NCI-H2171 (cell line): ENCODE measurements at regions not wholly inside any gene's neighbourhood (a gene's known extent, or its start where the extent isn't known, plus 50 kb on each side); places are given as distances from the start of the nearest gene placed in this dataset.
A peak's percentile ranks its signal among the peaks of the same experiment; 100 is the strongest.

Source experiments
- DNase-seq: peaks from one replicate; lab custom pipeline; 2025; lab: John Stamatoyannopoulos, UW

DNA sequence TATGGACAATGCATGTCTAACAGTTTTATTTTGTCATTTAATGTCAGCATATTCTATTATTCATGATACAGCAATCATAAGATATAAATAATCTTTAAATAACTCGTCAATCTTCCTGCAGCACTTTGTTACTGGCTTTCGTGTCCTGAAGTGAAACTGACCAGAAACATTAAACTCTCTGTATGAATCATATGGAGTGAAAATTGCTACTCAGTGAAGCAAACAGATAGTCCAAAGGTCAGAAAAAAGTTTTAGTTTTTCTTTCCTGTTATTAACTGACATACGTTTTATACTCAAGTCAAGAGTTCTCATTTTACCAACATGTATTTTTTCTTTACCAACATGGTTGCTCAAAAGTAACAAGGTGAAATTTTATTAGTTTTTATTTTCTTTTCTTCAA is 106.8 kb upstream of the GALNT5 start:
- DNase-seq: no peak

DNA sequence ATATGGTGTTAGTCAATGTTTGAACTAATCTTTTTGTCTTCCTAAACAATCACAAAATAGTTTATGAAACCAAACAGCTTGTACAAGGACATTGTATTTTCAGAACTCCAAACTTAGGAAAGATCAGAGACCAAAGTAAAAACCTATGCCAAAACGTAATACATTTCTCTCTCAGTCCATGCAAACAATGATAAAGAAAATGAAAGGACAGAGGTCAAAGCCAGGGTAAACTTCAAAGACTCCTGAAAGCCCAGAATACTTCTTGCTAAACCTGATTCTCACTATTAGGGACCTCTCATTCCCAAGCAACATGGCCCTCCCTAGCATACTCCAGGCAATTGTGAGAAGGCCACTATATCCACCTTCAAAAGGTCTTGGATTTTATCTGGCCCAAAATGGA is 105.1 kb upstream of the GALNT5 start:
- DNase-seq: no peak

DNA sequence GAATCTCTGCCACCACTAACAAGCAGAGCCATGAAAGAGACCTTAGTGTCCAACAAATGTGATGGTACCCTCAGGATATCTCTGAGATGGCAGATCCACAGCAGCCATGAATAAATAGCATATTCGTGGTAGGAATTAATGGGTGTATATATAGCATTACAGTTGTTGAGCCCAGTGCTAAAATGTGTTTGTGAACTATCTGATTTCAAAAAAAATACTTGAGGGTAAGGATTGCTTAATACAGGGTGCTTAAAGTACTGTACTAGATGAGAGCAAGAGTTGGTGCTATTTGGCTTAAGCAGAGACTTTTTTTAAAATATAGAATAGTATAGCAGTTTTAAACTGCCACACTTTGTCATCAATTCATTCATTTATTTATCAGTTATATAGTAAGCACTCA is 101.5 kb upstream of the GALNT5 start:
- DNase-seq: no peak

DNA sequence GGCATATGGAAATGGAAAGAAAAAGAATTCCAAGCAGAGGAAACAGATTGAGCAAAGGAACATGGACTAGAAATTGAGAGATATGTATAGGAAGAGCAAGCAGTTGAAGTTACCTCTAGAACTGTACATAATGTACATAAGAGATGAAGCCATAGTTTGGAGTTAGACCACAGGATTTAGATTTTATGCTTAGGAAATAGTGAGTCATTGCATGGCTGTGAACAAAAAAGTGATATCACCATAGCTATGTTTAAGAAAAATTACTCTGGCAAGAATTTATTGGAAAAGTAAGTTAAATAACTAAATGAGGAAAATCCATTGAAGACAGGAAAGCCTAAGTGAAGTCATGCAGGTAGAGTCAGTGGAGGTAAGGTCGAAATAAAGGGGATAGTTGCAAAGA is 99.4 kb upstream of the GALNT5 start:
- no peak for DNase-seq

DNA sequence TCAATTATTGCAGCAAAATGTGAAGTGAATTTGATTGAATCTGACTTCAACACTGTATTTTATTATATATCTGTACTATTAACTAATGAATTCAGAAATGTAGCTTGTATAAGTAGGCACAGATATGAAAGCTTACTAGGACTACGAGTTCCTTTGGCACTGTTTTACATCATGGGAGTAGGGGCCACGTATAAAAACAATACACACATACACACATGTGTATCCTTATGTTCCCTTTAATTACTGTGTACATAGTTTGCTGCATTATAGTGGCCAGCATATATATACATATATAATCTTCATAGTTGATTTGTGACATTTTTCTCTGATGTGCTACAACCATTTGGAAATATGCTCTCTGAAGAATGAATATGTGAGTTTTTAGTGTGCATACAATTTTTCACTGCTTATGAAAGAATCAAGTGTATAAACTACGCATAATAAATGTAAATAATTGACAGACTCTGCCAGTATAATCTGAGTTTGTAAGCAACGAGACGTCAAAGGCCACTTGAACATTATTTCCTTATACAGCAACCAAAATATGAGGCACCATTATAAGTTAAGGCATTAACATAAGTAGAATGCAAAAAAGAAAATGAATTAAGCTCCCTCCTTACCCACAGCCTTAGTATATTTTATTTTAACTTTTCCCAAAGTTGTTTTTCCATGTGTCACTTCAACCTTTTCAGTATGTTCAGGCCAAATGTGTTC is 98.1 kb upstream of the GALNT5 start:
- DNase-seq: no peak

DNA sequence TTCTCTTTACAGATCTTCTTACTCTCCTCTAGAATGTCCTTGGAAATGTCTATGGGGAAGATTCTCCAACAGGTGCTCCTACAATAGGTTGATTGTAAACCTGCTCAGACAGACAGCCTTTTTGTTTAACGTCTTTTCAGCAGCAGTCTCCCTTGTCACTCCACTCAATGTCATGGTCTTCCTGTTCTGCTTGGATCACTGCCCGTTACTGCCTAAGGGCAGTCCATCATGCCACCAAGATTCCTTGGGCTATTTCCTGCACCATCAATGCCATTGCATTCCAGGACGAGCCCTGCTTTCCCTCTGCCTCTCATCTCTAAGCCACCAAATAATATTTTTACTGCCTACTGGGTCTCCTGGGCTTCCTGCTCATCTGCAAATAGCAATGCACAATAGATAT is 97.4 kb upstream of the GALNT5 start:
- DNase-seq: no peak

DNA sequence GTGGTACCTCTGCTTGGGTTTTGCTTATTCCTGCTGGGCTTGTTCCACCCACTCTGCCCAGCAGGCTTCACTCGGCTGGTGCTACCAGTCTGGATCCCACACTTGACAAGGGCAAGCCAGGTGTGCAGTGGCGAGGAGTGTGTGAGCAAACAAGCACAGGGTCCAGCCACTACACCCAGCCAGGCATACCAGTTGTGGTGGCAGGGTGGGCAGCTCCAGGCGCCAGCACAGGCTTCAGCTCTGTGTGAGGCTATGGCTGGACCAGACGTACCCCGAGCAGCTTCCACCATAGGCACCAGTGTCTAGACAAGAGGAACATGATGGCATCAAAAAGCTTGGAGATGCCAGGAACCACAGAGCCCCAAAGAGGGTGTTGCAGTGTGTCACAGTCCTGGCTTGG is 93.1 kb upstream of the GALNT5 start:
- no peak for DNase-seq

DNA sequence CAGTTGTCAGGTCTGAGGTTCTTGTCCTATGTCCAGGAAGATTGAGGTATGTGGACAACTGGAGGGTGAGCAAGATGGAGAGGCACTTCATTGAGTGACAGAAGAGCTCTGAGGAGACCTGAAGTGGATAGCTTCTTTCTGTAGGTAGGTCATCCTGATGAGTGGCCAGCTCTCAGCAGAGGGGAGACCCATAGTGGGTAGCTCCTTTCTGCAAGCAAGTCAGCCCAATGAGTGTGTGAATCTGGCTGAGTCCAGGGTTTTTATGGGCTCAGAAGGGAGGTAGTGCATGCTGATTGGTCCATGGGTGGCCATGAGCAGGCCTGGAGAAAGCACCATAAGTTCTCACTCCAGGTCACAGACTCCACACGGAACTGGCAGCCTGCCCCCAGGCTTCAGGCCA is 92.6 kb upstream of the GALNT5 start:
- no peak for DNase-seq

DNA sequence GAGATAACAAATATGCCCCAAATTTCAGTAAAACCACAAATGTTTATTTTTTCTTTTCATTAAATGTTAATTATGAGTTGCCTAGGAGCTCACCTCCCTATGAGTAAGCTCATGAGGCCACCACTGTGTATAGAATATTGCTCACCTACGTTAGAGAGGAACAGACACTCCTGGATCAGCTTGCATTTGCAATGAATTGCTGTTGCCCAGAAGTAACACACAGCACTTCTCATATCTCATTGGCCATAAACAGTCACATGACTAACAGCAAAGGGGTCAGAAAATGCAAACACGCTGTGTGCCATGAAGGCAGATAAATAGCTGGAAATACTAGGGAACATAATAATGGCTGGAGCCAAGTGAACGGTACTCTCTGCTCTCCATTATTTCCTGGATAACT is 89.0 kb upstream of the GALNT5 start:
- DNase-seq: no peak

DNA sequence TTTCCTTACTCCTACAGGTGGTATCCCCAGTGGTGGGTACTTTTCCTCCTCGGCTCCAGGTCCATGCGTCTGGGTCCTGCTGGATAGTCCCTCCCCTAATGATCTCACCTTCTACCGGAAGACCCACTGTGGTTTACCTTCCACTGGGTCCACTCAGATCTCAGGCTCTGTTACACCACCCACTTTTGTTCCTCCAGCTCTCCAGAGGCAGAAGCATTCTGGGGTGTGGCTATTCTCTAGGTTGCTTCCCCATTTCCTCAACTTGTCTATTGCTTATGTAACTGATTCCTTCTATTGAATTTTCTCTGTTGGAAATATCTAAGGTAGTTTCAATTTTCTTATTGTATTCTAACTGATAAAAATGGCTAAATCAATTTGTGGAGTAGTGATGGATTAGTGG is 87.6 kb upstream of the GALNT5 start:
- no peak for DNase-seq

DNA sequence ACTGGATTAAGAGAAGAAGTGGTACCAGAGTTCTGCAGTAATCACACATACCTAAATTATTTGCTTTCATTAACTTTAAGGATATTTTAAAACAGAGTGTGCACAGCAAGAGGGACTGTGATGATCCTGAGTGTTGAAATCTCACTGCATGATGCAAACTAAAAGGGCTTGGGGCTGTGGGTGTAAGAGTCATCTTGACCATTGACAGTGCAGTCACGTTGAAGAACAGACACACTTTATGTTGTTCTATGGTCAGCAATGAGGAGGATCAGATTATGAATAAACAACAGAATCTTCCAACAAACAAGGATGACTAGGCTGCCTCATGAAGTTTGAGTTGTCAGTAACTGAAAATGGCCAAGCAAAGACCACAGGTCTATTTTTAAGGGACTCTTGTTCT is 87.2 kb upstream of the GALNT5 start:
- DNase-seq: no peak

DNA sequence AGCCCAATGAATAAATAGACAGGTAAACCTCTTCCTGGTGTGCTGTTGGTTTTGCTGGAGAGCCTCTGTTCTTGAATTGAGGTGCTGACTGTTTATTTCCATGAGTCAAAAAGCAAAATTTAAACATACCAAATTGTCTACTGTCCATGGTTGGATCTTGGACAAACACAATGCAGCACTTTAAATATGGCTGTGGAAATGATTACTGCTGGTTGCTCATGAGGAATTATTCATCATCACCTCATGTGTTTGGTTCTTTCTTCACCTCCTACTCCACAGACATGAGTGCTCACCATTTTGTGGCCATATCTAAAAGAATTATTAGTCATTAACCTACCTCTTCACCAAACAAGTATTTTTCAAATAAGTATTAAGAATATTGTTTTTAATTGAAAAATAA is 85.3 kb upstream of the GALNT5 start:
- no peak for DNase-seq

DNA sequence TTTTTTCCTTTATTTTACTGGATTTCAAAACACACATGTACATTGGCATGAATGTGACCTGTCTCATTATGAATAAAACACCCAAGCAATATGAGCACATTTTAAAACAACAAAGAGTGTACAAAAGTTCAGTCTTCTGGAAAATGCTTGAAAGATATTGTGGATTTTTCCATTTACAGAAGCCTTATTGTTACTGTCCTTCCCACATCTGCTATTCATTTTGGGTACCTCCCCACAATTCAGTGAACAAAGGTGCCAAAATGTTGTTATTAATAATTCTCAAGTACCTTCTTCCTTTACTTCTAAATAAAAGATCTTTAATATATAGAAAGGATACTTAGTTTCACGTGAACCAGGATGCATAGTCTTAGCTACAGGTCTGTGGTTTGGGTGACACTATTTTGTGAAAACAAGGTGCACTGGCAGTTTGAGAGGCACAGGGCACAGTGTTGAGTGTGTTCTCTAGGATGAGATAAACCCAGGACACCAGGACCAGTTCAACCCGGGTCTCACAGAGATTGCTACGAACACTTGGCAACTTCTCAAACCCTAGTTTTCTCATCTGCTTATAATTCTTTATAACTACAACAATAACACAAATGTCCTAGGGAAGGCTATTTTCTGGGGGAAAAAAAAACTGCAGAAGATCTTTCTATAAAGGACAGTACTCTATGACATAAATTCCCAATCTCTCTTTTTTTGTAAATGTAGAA is 84.5 kb upstream of the GALNT5 start:
- no peak for DNase-seq

DNA sequence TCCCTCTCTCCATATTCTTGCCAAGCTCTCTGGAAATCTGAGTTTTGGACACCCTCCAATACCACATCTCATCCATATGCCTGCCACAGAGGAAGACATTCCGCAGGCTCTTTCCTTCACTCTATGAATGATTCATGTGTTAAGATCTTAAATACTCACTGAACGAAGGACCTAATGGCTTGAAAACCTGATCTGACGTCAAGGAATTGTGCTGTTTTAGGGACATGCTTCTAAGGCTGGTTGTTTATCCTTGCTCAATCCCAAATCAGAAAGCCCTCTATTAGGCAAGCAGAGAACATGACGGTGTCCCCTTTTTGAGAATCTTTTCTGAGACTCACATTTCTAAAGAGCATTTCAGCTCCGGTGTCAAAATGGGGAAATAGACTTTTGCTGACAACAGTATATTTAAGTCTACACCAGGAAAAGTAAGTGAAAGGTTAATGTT is 83.7 kb upstream of the GALNT5 start:
- DNase-seq: peak; percentile 42

DNA sequence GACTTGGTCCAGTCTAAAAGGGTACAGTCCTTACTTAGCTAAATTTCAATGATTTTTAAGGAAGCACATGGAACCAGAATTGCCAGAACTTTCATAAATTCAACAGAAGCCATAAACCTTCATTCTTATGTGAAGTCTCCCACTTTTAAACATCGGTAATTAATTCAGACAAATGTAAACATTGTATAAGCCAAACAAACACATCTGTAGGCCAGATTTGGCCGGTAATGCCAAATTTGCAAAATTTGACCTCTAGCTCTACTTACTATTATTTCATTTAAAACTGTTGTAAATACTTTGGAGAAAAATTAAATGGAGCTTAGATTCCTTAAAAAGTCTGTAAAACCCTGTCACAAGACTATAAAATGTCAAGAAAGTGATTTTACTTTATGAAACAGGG is 83.2 kb upstream of the GALNT5 start:
- DNase-seq: no peak

DNA sequence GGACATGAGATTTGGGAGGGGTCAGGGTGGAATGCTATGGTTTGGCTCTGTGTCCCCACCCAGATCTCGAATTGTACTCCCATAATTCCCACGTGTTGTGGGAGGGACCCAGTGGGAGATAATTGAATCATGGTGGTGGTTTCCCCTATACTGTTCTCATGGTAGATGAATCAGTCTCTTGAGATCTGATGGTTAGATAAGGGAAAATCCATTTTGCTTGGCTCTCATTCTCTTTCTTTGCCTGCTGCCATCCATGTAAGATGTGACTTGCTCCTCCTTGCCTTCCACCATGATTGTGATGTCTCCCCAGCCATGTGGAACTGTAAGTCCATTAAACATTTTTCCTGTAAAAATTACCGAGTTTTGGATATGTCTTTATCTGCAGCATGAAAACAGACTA is 80.9 kb upstream of the GALNT5 start:
- no peak for DNase-seq

DNA sequence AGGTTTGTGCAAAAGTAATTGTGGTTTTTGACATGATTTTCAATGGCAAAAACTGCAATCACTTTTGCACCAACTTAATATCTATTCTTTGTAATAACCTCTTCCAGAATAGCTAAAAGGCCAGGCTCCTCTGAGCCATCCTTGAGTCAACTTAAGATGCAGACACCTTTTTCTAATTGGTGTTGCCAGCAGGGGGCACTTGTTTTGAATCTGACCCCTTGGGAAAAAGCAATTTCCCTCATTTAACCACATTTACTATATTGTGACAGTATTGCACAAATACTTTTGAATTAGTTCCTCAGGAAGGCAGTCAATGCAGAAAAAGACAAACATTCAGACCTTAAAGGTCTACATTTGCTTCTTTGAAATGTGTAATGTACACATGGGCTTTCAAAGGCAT is 78.6 kb upstream of the GALNT5 start:
- no peak for DNase-seq

DNA sequence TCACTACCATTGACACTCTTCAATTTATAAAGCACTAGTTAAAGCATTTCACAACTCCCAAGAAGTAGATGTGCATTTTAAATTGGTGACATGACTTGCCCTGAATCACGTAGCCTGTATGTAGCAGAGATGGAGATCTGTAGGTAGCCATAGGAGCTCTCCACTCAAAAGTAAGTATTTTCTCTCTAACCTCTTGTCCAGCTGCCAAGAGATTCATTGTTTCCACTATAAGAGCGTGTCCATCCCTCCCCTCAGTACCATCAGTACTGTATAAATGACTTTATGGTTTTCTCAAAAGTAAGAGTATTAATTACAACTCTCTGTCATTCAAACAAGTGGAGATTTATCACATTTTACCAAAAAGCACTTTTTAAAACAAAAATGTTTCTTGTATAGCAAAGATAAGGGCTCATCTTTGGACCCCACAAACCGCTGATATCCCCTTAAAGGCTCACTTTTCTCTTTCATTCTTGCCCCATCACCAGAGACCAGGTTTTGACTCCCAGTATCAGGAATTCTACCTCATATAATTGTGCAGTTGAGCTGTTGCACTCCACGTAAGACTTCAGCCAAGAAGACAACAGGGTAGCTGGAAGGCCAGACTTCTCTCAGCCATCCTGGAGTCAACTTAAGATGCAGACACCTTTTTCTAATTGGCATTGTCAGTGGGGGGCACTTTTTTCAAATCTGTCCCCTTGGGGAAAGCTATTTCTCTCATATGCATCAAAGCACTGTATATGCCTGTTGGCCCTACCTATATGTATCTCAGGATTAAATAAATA is 78.0 kb upstream of the GALNT5 start:
- DNase-seq: no peak

DNA sequence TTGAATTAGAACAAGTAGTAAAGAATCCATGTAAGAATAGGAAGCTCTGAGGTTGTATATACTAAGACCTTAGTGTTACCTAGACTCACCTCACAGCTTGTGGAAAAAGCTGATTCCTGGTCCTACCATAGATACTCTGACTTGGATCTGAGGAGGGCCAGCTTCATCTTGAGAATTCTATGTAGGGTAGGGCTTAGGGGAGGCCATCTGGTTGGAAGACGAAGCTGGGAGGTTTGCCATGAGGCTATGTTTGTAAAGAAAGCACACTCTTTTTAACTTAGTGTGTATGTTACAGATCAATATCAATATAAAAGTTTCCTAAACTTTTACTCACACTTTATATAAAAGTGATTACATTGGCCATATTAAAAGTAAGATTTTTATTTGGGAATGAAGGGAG is 77.1 kb upstream of the GALNT5 start:
- DNase-seq: no peak

DNA sequence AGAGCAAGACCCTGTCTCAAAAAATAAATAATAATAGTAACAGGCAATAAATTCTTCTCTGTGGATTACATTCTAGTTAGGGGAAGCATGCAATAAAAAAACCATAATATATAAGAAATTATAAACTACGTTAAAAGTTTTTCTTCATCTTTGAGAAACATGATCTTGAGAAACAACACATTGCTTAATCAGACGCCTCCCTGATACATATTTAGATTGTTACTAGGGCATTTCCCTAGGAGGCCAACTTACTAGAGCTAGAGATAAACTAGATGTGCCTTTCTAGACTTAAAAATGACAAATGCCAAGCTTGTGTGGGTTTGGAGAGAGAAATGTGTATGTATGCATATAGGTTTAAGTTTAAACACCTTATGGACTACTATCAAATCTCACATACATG is 76.3 kb upstream of the GALNT5 start:
- no peak for DNase-seq

DNA sequence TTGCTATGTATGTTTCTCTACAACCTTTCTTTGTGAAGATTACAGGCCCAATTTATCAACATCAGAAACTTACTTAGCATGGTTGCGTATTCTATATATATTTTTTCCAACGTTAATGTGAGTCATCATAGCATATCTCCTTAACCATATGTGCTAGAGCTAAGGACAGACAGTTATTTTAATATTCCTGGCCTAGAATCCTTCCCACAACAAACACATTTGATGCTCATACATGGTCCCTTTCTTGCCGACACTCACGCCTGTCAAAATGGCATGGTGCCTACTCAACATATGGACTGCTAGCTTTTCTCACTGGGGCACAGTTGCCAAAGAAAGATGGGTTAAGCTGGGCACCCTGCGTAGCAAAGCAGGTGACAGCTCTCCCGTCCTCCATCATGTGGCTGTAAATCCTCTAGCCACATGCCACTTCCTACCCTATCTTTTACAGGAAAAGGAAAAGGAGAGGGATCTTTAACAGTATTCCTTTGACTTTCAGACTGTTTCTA is 75.2 kb upstream of the GALNT5 start:
- peak; percentile 46 for DNase-seq

DNA sequence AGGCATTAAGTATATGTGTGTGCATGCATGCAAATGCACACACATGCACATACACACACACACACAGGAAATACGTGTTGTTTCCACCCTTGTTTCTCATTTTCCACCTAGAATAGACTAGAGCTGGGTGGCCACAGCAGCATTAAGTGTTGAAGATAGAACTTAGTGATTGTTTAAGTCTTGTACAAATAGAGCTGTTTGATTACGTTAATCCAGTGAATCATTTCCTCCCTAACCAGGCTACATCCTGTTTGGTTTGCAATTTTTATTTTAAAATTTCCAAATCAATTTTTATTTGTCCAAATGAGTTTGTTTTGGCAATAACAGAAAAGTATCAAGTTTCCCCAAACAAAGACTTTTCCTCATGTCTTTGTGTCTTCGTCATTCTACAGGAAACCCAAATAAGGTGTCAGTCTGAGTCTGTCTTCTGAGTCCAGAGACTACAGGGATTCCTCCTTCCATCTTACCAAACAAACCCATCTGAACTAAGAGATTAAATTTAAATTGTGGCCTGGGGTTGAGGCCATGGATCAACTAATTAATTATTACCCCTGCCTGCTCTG is 74.6 kb upstream of the GALNT5 start:
- no peak for DNase-seq
